ENCODE measurements at regions not wholly inside any gene's neighbourhood (a gene's known extent, or its start where the extent isn't known, plus 50 kb on each side); places are given as distances from the start of the nearest gene placed in this dataset.
"Not testable (repeated sequence)": the region's sequence is repeated elsewhere in the genome, so short reads cannot be mapped to it uniquely, and the experiment has no call there.

DNA sequence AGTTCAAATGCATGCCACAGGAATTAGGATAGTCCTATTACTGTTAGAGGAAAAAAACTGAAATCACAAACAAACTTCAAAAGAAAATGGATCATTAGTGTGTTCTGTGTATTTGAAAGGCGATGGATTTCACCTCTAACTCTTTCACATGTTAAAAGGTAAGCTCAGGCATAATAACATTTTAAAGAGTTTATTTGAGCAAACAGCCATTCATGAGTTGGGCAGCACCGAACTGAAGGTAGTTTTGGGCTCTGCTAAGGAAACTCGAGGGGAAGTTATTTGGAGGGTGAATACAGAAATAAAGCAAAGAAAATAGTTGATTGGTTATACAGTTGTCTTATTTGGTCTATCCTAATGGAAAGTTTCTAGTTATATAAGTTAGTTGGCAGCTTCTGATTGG, 546.5 kb upstream of the POU3F2 start:
- DNase-seq (ENCODE audit: low read depth in 2 of 2), result no peak

DNA sequence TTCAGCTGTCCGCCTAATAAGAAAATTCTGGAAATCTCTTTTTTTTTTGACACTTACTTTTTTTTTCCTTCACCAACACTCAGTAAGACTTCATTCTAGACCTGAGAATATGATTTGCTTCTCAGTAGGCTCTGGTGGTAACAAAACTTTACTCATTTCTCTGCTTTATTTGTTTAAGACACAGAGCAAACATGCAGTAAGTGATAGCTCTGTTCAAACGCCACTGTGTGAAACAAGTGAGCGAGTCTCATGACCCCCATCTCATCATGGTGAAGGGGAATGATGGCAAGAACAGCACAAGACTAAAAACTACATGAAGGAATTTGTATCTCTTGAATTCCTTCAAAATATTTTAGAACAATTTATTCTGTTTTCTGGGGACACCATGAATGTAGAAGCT, 541.6 kb upstream of the POU3F2 start:
- no peak for DNase-seq (ENCODE audit: low read depth in 2 of 2)

DNA sequence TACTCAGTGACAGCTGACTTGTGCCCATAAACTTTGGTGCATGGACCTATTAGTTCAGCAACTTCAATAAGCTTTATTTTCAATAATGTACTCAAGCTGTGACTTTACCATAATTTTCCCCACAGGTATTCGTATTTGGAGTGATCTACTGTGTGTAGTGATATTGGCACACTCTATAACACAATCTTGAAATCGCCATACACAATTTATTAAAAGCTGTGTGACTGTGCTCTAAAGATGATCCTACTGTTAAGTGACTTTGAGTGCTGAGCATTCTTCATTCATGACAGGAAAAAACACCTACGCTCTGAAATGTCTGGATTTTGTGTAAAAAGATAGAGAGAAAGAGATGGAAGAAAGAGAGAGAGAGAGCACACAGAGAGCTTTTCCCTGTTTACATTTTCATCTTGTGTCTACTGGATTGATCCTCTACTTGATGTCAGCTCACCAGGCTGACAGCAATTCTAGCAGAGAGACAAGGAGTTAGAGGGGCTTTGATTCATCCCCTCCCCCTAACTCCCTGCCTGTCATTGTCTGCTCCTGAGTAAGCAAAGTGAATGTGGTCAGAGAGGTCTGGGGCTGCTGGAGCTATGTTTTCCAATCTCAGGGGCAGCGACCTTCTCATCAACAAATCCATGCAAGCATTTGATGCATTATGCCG, 538.7 kb upstream of the POU3F2 start:
- DNase-seq (ENCODE audit: low read depth in 2 of 2), result no peak

DNA sequence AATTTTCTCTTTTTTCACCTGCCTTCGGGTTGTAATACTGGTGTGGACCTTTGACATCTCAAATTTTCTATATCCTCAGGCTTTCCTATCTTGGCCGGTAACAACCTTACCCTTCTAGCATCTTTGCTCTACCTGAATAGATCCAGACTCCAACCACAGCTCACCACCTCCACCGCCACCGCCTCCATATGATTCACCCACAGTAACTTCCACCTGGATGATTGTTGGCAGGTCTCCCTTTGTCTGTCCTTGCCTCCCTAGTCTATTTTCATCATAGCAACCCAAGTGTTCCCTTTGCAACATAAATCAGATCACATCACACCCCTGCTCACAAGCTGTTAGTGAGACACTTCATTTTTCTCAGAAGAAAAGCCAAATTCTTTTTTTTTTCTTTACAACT, 525.8 kb upstream of the POU3F2 start:
- DNase-seq (ENCODE audit: low read depth in 2 of 2), result no peak

DNA sequence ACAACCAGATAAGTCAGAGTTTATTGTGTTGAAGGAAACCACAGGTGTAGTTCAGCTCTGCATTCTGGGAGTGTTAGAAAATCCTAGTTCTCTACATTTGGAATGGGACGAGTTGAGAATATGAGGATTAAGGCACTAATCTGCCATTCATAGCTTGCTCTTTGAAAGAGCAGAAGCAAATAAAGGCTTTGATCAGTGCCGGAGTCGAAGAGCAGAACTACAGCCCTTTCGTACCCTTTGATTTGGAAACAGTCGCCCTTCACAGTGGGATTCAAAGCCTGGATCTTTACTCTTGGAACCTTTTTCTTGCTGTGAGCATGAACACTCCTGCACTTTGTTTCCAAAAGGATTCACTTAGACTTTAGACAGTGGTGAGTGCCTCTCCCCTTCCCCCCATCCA, 523.9 kb upstream of the POU3F2 start:
- no peak for DNase-seq (ENCODE audit: low read depth in 2 of 2)

DNA sequence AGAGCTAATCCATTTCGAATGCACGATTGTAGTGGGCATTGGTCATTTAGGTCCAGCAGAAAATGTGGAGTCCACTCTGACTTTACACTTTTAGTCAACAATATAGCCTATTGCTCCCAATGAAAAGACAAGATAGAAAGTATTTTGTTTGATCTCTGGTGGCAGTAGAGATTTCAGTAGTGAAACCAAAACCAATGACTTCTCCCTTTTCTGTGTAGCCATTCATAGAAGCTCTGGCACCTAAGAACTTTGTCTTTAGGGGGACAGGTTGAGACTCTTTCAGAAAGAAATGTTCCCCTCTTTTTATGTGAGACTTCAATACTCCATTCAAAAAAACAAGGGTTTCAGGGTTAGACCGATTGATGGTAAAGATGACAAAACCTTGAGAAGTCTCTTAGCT, 510.8 kb upstream of the POU3F2 start:
- no peak for DNase-seq (ENCODE audit: low read depth in 2 of 2)

DNA sequence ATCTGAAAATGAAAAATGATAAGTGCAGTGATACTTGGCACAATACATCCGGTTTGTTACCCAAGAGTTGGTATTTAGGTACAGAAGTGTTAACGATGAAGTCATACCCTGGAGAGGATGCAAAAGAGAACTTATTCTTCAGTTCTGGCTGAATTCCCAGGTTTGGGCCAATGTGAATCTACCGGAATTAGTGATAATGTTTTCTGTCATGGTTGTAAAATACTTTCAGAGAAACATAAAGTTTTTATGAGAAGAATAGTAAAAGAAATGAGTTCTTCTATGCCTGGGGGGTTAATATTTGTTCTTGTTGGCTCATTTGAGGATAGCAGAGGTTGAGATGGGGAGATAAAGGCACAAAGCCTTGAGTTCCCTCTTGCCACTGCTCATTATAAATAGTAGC, 509.9 kb upstream of the POU3F2 start:
- no peak for DNase-seq (ENCODE audit: low read depth in 2 of 2)

DNA sequence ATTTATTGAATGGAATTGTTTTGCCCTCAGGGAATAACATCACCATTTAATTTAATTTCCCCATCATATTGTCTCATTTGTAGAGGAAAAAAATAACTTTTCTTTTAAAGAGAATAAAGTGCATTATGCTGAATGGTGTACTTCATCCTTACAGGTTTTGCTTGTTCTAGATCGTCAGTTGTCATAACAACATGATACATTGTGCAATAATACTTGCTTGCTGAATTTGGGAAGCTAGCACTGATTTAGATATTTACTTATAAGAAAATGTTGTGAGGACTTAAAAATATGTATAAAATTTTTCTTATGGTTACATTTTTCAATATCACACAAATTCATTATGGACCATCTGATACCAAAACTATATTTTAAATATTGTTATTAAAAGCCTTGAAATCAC, 509.0 kb upstream of the POU3F2 start:
- no peak for DNase-seq (ENCODE audit: low read depth in 2 of 2)

DNA sequence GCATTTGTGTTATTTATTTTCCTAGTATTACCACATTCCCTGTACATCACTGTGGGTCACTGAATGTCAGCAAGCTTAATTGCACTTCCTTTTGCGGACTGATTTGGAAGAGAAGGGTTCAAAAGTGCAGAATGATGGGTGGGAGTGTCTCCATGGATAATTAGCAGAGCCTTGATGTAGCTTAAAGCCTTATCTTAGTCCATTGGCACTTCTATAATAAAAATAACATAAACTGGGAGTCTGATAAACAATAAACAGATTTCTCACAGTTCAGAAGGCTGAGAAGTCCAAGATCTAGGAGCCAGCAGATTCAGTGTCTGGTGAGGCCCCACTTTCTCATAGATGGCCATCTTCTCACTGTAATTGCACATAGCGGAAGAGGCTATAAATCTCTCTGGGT, 501.1 kb upstream of the POU3F2 start:
- DNase-seq (ENCODE audit: low read depth in 2 of 2), result no peak

DNA sequence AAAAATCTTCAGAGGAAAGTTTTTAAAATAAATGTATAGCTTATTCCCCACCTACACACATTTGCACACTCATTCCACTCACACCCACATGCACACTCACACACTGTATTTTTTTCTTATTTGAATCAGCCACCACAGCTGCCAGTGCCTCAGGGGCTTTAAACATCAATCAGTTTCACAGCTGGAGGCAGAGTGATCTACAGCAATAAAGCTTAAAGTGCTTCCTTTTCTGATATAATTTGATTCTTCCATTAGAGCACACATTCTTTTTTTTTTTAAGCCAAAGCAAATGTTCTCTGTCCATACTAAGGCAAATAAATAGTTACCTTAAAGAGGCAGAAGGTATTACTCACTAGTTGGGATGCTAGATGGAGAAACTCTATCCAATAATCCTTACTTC, 498.8 kb upstream of the POU3F2 start:
- no peak for DNase-seq (ENCODE audit: low read depth in 2 of 2)

DNA sequence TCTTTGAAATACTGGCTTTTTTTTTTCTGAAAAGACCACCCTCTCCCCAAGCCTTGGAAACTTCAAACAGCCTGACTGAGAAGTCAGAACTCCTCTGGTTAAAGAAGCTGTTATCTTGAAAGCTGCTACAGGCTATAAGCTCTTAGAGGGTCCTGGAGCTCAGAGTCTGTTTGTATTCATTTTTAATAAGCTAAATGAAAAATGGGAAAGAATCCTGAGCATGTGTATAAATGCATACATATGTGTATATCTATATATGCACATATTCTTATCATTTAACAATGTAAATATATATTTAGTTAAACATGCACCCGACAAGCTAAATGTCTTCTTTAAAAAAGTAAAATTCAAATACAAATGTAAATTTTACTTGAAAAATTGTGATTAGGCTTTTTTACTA, 494.9 kb upstream of the POU3F2 start:
- DNase-seq (ENCODE audit: low read depth in 2 of 2), result no peak

DNA sequence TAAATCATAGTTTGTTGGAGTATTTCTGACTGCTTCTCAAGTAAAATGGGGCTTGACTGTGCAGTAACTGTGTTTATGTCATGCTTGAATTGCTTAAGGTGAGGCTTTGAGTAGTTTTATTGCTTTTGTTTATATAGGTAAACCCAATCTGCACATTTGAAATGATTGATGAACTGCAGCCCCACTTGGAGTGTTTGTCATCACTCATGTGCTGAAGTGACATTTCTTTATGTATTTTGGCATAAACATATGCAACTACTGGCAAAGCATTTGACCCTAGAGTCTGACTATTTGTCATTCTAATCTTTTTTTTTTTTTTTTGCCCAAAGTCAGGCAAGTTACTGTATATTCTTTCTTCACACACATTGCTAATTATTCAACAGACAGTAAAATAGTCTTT, 491.4 kb upstream of the POU3F2 start:
- DNase-seq (ENCODE audit: low read depth in 2 of 2), result no peak

DNA sequence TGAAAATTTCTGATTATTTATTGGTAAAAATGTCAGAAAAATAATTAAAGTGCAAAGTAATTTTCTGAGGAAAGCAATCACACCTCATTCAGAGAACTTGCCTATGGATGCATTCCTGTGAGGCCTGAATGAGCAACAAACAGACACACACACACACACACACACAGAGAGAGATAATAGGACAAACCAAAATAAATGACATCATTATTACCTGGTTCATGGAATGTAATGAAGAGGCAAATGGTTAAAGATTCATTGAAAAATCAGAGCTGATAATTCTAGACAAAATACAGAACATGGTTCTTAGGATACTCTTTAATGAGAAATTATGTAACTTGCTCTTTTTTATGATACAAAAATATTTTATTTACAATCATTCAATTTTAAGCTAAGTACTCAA, 490.6 kb upstream of the POU3F2 start:
- no peak for DNase-seq (ENCODE audit: low read depth in 2 of 2)

DNA sequence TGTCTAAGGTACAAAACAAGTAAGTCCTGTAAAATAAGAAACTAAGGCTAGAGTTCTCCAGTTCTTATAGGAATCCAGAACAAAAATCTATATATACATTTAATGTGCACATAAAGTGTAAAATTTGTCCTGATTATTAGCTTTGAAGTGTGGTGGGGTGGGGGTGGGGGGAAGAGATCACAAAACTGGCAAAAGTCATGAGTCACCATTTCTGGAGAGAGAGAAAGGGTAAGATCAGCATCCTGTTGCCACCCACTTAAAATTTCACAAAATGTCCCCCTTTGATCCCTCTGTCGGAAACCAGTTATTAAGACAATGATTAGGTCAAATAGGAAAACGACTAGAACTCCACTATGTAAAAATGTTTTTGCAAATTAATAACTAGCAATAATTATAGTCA, 482.0 kb upstream of the POU3F2 start:
- DNase-seq (ENCODE audit: low read depth in 2 of 2), result no peak

DNA sequence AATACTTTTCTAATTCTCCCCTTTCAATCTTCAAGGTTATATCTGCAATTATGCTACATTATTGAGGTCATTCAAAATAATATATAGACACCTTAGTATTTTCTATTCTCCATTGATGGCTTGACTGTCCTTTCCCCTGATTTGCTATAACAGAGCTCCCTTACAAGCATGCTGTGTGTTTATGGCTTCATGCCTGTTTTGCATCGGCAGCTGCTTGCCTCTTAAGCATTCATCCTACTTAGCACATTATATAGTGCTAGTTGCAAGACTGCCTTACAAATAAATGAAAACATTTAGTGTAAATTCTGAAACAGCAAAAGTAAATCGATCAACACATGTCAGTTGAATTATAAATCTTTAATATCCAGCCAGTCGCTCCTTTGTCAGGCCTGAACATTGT, 476.2 kb upstream of the POU3F2 start:
- no peak for DNase-seq (ENCODE audit: low read depth in 2 of 2)

DNA sequence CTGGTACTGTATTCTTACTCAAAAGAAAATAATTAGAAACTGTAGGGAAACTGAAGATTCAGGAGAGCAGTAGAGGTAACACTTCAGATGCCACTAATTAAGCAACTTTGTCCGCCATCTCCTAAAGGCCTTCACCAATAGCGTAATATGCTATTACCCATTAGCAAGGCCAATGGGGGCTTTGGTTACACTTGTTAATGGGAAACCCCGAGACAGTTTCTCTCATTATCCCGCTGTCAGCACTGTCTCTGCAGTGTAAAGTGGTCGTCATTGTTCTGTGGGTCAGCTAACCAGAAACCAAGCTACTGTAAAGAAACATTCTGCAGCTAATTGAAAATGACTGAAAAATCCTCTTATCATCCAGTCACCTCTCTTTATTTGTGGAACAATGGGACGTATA, 468.0 kb upstream of the POU3F2 start:
- no peak for DNase-seq (ENCODE audit: low read depth in 2 of 2)

DNA sequence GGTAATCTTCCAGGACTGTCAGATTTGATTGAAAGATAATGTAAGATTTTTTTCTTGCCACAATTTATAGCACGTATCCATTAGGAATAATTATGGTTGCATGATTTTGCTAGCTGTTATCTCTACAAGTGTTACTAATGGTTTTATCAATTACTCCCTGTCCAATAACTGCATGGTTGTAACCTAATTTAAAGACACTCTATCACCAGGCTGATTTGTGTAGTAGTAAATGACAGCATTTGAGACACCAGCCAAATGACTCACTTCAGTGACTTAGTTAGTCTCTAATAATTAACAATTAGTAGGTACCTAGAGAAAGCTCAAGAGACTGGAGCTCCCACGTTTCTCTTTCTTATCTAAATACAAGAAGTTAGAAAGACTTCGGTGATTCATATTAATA, 453.8 kb upstream of the POU3F2 start:
- no peak for DNase-seq (ENCODE audit: low read depth in 2 of 2)

DNA sequence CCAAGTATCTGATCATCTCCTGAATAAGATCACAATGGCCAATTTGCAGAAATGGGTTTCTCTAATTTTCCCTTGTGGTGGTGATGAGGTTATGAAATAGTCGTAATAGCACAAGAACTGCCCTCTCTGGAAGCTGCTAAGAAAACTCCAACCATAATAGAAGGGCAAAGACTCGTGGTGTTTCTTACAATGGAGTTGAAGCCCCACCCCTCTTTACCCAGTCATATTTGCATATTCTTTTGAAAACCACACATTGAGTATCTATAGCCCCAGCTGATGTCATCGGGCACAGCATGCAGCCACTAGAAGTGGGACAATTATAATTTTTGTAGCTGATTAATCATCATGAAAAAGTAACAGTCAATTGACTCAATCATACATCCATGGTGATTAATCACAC, 452.1 kb upstream of the POU3F2 start:
- DNase-seq (ENCODE audit: low read depth in 2 of 2), result no peak

DNA sequence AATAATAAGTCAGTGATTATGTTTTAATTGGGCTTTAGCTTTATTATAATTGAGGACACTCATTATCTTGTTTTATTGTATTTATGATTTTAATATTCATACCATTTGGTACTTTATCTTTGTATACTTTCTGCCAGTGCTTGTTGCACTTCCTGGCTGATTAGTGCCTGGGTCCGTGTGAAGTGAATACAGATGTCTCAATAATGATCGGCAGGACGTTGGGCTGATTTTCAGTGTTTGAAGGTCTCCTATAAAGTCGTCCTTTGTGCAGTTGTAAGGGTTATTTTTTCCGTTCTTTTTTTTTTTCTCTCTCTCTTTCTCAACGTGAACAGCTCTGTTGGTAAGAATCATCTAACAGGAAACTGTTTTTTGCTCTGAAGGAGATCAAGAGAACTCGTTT, 450.0 kb upstream of the POU3F2 start:
- no peak for DNase-seq (ENCODE audit: low read depth in 2 of 2)

DNA sequence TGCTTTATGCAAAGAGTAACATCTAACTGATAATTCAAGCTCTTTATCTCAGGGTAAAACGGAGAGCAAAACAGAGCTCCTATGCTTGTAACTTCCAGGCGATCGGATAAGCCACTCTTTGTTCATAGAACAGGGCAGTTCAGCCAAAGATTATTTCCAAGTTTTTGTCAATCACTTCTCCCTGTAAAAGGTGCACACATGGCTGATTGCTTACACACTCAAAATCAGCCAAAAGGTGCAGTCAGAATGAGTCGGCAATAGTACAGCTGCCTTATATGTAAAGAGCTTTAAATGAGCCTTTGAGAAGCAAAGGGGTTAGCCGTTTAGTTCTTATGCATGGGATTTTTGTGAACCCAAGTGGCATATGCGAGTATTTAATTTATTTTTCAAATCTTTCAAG, 449.6 kb upstream of the POU3F2 start:
- no peak for DNase-seq (ENCODE audit: low read depth in 2 of 2)

DNA sequence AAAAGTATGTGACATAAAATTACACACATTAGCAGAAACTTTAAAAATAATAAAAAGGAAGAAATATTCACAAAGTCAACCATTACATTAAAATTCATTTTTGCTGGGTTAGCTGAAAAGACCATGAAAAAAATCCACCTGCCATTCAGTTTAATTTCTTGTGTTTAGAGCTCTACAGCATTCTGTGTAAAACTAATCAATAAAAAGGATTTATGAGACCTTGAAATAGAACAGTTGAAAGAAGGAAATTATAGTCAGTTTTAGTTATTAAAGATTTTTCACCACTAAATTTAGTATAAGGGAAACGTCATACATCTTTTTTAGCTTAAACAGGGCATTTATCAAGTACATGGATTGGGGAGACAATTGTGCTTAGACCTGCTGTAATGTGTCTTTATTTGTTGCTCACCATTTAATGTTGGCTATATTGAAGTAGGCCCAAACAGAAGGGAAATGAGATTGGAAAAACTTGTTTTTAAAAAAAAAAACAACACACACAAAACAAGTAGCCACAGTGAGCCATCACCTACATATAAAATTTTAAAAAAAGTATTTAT, 438.7 kb upstream of the POU3F2 start:
- DNase-seq (ENCODE audit: low read depth in 2 of 2), result no peak

DNA sequence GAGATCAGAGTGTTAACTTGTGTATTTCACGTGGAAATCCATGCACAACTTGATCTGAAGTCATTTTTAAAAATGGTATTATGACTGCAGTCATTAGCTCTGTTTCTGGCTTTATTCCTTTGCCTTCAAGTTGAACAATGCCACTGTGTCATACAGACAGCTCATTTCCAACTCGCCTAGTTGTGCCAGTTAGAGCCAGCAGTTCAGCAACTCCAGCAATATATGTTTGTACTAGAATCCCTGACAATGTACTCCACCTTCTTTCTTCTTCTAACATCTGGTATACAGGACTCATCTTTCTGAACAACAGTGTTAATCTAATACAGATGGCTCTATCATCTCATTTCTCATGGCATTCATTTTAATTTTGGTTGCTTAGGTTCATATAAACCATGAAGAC, 418.3 kb upstream of the POU3F2 start:
- no peak for DNase-seq (ENCODE audit: low read depth in 2 of 2)

DNA sequence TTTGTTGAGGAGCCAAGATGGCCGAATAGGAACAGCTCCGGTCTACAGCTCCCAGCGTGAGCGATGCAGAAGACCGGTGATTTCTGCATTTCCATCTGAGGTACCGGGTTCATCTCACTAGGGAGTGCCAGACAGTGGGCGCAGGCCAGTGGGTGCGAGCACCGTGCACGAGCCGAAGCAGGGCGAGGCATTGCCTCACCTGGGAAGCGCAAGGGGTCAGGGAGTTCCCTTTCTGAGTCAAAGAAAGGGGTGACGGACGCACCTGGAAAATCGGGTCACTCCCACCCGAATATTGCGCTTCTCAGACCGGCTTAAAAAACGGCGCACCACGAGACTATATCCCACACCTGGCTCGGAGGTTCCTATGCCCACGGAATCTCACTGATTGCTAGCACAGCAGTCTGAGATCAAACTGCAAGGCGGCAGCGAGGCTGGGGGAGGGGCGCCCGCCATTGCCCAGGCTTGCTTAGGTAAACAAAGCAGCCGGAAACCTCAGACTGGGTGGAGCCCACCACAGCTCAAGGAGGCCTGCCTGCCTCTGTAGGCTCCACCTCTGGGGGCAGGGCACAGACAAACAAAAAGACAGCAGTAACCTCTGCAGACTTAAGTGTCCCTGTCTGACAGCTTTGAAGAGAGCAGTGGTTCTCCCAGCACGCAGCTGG, 417.7 kb upstream of the POU3F2 start:
- DNase-seq (ENCODE audit: low read depth in 2 of 2), result not testable (repeated sequence)
